HT-29 (cell line): ENCODE measurements at regions not wholly inside any gene's neighbourhood (a gene's known extent, or its start where the extent isn't known, plus 50 kb on each side); places are given as distances from the start of the nearest gene placed in this dataset.

Experiments
- DNase-seq: peaks from one replicate; pipeline ENCODE4 v3.0.0-alpha.2; 2015; ENCODE audit warnings: low spot score

DNA sequence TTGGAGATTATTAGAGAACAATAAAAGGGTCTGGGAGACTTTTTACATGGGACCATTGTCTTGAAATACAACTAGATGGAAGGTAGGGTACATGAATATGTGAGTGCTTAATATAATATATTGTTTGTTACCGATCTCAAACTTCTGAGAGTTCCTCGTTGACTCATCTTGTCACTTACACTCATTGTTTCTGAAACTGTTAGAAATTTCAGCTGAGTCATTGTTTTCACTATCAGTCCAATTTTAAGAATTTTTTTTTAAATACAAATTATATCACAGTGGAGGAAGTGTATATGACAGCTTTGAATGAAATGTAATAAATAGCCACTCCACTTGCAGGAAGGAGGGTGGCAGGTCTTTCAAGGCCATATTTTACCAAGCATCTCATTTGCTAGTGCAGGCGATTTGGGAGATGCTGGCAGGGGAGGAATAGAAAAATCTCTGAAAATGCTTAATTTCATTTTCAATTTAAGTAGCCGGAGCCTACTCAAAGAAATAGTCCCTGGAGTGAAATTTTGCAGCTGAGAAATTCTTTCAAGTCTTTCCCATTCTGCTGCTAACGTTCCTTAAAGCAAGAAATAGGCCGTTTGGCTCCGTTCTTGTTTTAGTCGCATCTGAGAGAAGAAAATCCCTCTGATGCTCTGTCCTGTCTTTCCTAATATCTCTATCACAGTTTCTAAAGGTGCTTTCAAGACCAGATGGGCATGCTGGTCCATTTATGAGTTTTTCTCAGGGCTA is 1404.2 kb upstream of the CELF2 start:
- no peak for DNase-seq

DNA sequence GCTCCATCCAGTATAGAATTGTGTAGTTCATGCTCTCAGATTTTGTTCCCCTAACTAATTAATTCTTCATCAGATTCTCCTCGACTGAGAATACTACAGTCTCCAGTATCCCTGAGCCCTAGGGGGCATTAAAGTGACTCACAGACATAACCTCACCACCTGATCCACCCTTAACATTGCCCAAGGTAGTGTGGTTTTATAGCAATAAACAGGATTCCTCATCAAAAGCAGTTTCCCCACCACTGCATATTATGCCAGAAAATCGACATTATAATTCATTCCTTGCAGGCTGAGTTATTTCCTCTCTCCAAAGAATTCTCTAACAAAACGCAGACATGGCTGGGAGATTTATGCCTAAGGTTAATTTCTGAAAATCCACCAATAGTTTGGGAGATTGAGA is 1402.5 kb upstream of the CELF2 start:
- DNase-seq = no peak

DNA sequence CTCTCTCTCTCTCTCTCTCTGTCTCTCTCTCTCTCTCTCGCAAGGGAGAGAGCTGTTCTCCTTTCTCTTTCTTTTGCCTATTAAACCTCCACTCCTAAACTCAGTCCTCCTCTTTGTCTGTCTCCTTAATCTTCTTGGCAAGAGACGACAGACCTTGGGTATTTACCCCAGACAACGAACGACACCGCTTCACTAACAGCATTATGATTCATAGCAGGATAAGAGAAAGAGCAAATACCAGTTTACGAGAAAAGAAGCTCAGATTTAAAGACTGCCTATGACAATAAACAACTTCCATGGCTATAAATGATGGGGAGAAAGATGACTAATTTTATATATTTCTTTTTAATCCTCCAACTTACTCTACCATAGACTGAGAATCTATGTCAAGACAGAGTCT is 1396.5 kb upstream of the CELF2 start:
- DNase-seq = no peak

DNA sequence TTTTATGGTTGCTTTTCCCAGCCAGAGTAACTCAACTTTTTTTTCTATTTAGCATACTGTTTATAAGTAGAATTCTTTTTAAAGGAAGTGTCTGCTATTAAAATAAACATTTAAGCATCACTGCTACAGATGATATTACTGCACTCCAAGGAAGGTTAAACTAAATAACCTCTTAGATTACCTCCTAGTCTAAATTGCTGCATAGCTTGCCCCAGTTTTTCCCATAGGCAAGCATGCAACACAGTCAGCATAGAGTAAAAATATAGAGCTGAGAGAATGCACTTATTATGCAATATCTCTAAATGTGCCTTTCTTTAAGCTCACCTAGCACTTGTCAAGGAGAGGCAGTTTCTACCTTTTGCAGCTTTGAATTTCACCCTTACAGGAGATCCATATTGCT is 1392.4 kb upstream of the CELF2 start:
- DNase-seq = no peak

DNA sequence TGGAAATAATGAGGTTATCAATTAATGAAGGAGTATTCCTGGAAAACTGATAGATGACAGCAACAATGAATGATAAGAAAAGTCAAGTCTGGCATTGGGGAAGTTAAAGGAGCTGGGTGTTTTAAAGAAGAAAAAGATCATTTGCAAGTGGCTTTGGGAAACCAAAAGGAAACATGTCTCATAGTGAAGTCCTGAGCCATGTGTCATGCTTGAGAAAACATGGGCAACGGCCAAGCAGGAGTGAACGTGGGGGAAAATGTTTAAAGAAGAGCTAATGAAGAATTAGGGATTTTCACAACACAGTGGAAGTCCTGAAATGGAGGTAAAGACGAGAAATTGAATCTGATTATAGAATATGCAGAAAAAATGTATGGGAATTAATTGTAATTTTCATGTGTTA is 1383.2 kb upstream of the CELF2 start:
- DNase-seq = no peak

DNA sequence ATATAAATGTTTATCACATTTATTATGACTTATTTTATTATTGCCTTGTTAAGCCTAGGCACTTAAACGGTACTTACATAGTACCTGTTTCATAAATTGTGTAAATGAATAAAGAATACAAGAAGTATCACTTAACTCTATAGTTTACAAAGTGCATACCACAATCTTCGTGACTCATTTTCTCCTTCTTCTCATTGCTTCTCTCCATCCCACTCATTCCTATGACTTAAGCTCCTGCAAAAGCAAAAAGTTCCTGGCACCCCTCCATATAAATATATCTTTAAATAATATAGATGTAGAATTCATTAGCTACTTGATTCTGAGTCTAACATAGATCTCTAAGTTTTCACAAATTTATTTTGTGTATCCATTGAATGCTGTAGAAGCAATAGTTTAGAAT is 1382.0 kb upstream of the CELF2 start:
- DNase-seq = no peak

DNA sequence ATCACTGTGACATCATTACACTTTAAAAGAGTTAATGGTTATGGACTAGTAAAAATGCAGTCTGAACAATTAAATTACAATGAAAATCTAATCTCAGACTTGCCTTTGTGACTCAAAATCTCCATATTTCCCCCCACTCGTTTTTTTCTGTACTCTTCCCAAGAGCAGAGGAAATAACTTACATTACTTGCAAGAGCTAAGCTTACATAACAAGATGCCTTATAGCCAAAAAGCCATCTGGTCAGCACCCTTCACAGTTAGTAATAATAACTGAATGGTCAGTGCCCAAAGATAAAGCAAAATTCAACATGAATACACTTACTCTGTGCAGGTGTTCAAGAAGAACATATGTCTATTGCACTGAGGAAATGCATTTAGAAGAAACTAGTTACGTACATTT is 1381.5 kb upstream of the CELF2 start:
- no peak for DNase-seq

DNA sequence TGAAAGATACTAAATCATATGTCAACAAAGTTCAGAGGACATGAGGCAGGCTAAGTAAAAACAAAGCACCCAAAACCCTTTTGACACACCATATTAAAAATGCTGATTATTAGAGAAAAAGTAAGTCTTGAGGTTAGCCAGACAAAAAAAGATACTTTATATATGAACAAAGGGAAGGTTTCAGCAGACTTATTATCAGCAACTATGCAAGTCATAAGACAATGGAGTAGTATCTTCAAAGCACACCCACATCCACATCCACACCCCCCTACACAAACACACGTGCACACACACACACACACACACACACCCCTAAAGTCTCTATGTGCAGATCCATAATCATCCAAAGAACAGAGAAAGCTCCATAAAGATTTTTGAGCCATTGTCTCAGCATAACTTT is 1373.9 kb upstream of the CELF2 start:
- DNase-seq = no peak

DNA sequence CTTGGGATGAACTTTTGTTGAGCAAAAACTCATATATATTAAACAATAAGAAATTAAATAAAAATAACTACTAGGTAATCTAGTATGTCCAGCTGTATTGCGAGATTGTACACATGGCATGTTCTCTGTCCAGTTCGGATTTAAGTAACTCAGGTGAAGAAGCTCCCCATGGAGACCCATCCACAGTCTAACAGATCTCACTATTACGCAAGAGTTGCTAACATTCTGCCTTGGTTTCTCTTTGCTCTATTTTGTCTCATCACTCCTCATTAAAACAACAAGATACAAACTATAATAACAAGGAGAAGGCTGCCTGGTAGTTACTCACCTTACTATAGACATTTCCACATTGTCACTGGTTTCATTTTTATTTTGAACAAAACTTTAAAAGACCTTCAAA is 1372.3 kb upstream of the CELF2 start:
- DNase-seq = no peak

DNA sequence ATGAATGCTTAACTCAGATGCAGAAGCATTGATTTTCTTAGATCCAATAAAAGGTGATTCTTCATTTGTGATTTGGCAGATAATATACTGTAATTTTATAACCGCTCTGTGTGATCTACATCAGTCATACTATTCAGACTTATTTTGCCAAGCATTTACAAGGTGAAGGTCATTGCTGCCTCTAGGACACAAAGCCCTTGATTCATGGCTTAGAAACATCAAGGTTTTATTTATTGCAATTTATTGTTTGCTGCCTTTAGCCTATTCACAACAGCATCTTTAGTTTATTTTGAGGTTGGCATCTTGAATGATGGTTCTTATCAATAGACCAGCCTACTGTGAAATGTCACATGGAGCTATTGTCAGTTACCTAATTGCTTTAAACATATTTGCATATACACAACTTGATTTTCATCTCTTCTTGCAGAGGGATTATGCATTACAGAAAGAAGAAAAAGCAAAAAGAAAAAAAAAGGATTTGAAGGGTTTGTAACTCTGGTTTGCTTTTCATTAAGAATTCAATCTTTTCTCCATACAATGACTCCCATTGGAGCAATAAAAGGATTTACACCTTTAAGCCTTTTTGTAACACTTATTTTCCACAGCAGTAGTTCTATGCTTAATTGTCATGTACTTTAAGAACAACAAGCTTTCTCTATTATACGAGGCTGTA is 1371.6 kb upstream of the CELF2 start:
- no peak for DNase-seq

DNA sequence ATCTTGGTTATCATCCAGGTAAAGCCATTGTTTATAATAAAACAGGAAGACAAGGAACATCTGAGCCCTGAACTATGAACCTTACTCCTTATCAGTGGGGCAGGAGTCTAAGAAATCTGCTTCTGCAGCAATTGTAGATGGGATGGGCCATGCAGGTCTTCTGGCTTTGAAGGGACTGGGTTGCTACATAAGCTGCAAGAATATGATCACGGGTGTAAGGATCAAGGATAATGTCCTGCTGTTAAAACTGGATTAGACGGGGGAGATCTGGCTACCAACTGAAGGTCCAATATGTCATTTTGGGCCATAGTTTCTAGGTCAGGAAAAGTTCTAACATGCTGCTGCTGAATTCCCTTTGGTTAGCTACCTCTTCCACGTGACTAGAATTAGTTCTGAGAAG is 1363.4 kb upstream of the CELF2 start:
- no peak for DNase-seq

DNA sequence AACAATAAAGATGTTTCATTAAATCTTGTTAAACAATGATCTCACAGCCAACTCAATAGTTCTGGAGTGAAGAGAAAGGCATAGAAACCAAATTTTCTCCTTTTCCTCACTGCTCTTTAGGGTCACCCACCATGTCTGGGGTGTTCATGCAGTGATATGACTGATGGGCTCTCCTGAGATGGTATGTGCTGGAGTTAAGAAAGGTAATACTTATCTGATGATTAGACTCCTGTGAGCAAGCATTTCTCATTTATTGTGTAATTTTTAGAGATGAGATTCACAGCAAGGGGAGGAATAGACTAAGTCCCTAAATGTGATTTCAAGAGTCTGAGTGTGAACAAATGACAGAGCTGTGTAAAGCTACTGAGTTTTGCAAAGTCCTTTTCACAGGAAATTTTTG is 1361.3 kb upstream of the CELF2 start:
- no peak for DNase-seq

DNA sequence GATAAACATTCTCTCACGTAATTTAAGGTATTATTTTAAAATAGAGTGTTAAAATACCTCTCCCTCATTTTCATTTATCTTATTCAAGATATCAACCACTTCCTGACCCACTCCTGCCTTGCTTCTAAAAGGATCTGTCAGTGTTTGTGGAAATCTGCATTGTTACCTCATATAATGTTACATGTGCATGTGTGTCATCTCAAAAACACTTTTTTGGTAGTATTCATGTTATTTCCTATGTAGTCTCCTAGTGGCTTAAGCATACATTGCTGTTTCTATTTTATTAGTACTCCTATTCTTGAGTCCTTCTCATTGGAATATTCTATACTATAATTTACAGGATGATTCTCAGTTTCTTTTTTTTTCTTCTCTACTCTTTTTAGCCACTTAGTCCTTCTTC is 1360.7 kb upstream of the CELF2 start:
- no peak for DNase-seq

DNA sequence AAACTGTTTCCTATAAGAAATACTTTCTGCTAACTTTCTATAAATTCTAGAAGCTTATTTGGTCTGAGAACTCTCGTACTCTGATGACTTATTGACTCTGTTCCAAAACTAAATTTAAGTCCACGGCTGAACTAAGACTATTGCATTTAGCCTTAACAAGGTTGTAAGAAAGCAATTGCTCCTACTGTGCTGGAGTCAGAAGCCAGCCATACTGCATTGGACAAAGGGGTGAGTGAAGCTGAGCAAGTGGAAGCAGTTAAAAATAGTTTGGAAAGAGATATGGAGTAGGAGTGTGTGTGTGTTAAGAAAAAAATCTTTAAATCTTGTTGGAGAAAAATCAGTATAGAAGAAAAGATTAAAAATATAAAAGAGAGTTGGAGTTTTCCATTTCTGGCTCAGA is 1360.1 kb upstream of the CELF2 start:
- DNase-seq = no peak

DNA sequence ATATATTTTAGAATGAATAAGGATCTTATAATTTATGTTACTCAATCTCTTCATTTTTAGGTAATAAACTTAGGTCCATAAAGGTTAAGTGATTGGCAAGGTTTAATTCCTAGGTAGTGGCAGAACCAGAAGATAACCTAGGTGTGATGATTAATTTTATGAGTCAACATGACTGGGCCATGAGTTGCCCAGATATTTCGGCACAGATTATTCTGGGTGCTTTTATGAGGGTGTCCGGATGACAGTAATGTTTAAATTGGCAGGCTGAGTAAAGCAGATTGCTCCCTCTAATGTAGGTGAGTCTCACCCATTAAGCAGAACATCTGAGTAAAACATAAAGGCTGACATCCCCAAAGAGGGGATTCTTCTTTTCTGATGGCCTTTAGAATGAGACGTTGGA is 1349.3 kb upstream of the CELF2 start:
- no peak for DNase-seq

DNA sequence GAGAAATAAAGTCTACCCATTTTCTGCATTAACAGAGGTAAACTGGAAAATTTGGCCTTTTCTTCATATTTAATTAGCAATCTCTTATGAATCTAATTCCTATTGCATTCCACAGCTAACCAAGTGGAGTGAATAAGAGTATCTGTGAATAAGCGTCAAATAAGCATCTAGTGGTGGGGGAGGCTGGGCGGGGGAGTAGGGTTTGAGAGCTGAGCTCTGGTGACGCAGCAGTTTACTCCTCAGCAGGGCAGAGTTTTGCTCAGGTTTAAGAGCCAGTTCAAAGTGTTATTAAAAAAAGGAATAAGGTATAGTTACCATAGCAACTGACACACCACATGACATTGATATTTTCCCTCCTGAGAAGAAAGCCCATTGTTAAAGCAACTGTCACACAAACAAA is 1346.8 kb upstream of the CELF2 start:
- DNase-seq = no peak

DNA sequence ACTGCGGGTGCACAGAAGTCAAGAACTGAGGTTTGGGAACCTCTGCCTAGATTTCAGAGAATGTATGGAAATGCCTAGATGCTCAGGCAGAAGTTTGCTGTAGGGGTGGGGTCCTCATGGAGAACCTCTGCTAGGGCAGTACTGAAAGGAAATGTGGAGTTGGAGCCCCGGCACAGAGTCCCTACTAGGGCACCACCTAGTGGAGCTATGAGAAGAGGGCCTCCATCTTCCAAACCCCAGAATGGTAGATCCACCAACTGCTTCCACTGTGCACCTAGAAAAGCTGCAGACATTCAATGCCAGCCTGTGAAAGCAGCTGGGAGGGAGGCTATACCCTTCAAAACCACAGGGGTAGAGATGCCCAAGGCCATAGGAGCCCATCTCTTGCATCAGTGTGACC is 1336.0 kb upstream of the CELF2 start:
- peak; percentile 30 for DNase-seq

DNA sequence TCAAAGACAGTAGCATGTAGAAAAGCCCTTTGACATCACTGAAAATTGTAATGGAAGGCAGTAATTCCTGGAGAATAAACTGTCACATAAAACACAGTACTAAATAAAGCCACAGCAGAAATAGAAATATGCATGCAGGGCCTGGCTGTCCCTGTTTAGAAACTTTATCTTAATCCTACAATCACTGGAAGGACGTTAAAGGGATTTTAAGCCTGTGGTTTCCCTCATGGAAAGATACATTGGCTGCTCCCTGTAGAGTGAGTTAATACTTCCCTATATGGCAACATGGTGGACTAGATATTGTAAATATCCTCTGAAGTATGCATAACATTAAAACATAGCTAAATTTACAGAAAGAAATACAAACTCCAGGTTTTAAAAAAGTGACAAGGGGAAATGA is 1334.9 kb upstream of the CELF2 start:
- no peak for DNase-seq

DNA sequence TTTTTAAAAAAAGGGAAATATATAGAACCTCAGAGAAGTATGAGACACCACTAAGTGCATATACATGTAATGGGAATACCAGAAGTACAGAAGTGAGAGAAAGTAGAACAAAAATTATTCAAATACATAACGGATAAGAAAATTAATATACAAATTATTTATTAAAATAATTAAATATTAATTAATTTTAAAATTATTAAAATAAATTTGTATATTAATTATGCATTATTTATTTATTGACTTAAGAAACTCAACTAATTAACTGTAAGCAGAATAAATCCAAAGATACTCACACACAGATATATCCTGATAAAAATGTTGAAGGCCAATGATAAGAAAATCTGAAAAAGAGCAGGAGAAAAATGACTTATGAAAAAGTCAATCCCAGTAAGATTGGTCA is 1333.5 kb upstream of the CELF2 start:
- no peak for DNase-seq

DNA sequence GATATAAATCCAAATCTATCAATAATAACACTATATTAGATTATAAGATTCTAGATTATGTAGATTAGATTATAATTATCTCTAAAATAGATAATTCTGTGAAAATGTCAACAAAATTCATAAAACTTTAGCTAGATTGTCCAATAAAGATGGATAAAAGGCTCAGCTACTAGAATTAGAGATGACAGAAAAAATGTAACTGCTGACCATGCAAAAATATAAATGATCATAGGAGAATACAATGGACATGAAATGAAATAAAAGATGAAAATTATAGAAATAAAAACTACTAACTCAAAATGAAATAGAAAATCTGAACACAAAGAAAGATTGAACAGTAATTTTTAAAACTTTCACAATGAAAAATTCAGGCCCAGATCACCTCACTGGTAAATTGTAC is 1332.1 kb upstream of the CELF2 start:
- no peak for DNase-seq

DNA sequence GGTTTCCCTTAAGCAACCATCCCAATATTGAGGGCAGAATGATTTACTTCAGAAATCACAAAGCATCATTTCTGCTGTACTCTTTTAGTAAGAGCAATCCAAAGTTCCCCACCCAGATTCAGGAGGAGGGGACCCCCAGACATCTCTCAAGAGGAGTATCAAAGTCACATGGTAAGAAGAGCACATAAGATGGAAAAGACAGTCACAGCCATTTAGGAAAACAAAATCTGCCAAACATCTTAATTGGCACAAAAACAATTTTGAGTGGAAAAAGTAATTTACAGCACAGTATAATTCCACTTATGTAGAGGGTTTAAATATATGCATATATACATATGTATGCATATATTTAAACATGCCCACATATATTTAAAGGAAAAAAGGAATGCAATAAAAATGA is 1329.0 kb upstream of the CELF2 start:
- no peak for DNase-seq

DNA sequence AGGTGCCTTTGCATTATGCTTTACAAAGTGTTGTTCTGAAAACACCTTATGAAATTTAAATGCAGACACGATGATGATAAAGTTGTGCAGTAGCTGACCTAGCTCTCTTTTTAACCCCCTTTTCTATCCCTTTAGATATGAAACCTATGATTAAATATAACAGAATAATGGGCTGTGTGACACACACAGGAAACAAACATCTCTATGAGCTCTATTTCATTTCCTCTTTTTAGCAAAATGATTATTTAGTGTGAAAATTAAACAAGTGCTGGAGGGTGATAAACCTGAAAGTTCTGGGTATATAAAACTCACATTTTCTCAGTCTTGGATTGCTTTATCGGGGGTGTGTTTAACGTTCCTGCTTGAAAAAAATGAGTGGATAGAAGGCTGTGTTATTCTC is 1310.5 kb upstream of the CELF2 start:
- DNase-seq = no peak

DNA sequence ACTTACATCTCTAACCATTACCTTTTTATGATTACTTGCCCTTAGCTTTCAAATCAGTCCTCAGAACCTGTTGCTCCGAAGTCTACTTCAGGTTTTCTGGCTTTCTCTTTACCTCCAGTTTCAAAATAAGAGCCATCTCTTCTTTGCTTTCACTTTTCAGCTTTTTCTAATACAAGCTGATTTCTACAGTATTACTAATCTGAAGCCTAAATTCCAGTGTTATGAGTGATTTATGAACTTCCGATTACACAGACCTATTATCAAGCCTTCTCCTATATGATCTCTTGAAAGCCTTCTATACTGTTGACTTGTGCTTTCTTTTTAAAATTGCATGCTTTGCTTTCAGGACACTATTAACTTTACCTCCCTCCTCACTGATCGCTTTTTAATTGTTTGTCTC is 1307.8 kb upstream of the CELF2 start:
- DNase-seq = no peak

DNA sequence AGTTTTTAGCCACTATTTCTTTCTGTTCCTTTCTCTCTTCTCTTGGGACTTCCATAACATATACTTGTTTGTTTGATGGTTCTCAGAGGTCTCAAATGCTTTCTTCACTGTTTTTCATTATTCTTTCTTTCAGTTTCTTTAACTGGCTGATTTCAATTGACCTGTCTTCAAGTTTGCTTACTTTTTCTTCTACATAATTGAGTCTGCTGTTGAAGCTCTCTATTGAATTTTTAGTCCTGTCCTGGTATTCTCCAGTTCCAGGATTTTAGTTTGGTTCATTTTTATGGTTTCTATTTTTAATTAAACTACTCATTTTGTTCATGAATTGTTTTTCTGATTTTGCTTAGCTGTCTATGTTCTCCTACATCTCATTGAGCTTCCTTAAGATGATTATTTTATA is 1305.3 kb upstream of the CELF2 start:
- no peak for DNase-seq
